Upper lobe of right lung (tissue), 1 donor: ENCODE measurements at regions not wholly inside any gene's neighbourhood (a gene's known extent, or its start where the extent isn't known, plus 50 kb on each side); places are given as distances from the start of the nearest gene placed in this dataset.

Source experiments
- ATAC-seq: fragments of 200-7000 bp; cut with Tn5 transposase; one replicate; pipeline ENCODE4 v1.9.1; 2020; ENCODE audit warnings: mild to moderate bottlenecking, moderate library complexity
- DNase-seq: peaks from one replicate; pipeline ENCODE4 v3.0.0-alpha.2; 2020
- H3K27ac ChIP-seq: fragments of 200-600 bp; one replicate; pipeline ENCODE4 v1.8.0; 2022
- H3K27me3 ChIP-seq: fragments of 200-600 bp; one replicate; pipeline ENCODE4 v1.8.0; 2022; ENCODE audit warnings: mild to moderate bottlenecking
- H3K36me3 ChIP-seq: fragments of 200-600 bp; one replicate; pipeline ENCODE4 v1.8.0; 2022
- H3K4me1 ChIP-seq: fragments of 200-600 bp; one replicate; pipeline ENCODE4 v1.8.0; 2022
- H3K4me3 ChIP-seq: fragments of 200-600 bp; one replicate; pipeline ENCODE4 v1.8.0; 2022; ENCODE audit warnings: mild to moderate bottlenecking
- H3K9me3 ChIP-seq: fragments of 200-600 bp; one replicate; pipeline ENCODE4 v1.8.0; 2022
- CTCF ChIP-seq: fragments of 200-600 bp; IDR thresholded peaks from one replicate; pipeline ENCODE4 v1.8.0; 2022; ENCODE audit warnings: antibody characterized with exemption
- intact Hi-C: fragments of 100-400 bp; cut with DNase I; formaldehyde crosslinking; loops from one replicate; pipeline ENCODE4 v1.11.0; 2022
- donor health status: DM: no; HTN: yes; CAD: no; lungs with severe emphysema.

GRCh38 chr6:101222007-101222406 is 171.5 kb upstream of the GRIK2 start:
- Histone ChIP-seq H3K4me3 (no peak overlapping the region), H3K27me3 (no peaks in the 10 kb centered on the region), H3K27ac (no peak overlapping the region), H3K4me1 (no peaks in the 10 kb centered on the region), H3K9me3 (no peaks in the 10 kb centered on the region), H3K36me3 (no peaks in the 10 kb centered on the region)
- DNase-seq (no peak), ATAC-seq (no peak)
- no peak for TF ChIP-seq CTCF
- intact Hi-C loops, result no loop called here

GRCh38 chr6:101224751-101225150 is 168.8 kb upstream of the GRIK2 start:
- Histone ChIP-seq H3K4me3 (no peak overlapping the region), H3K36me3 (no peaks in the 10 kb centered on the region), H3K27ac (no peak overlapping the region), H3K9me3 (no peaks in the 10 kb centered on the region), H3K27me3 (no peaks in the 10 kb centered on the region), H3K4me1 (no peaks in the 10 kb centered on the region)
- intact Hi-C loops, result no loop called here
- TF ChIP-seq CTCF, result no peak
- no peak for ATAC-seq
- DNase-seq, result no peak

- no peaks in the 10 kb centered on the region for H3K36me3 ChIP-seq
- ATAC-seq (no peak), DNase-seq (no peak)
- intact Hi-C loops, result no loop called here
- no peak for TF ChIP-seq CTCF
- H3K9me3 ChIP-seq, result no peaks in the 10 kb centered on the region
- no peak overlapping the region for H3K4me3 ChIP-seq
- no peak overlapping the region for H3K27ac ChIP-seq
- H3K27me3 ChIP-seq, result no peaks in the 10 kb centered on the region
- H3K4me1 ChIP-seq, result no peaks in the 10 kb centered on the region
Observed at GRCh38 chr6:101226677-101227135, 166.8 kb upstream of the GRIK2 start.

GRCh38 chr6:101230866-101231265 is 162.6 kb upstream of the GRIK2 start:
- intact Hi-C loops, result no loop called here
- Histone ChIP-seq H3K27me3 (no peaks in the 10 kb centered on the region), H3K27ac (no peak overlapping the region), H3K4me1 (no peaks in the 10 kb centered on the region), H3K4me3 (no peak overlapping the region), H3K36me3 (no peaks in the 10 kb centered on the region), H3K9me3 (no peaks in the 10 kb centered on the region)
- no peak for ATAC-seq
- TF ChIP-seq CTCF, result no peak
- DNase-seq, result no peak

GRCh38 chr6:101231606-101232235 is 161.8 kb upstream of the GRIK2 start:
- intact Hi-C loops, result no loop called here

More at GRCh38 chr6:101231606-101232235, 161.8 kb upstream of the GRIK2 start:
- no peak for TF ChIP-seq CTCF
- ATAC-seq (no peak), DNase-seq (no peak)
- H3K4me3 ChIP-seq, result no peak overlapping the region
- H3K27me3 ChIP-seq, result no peaks in the 10 kb centered on the region
- no peaks in the 10 kb centered on the region for H3K9me3 ChIP-seq
- H3K27ac ChIP-seq, result no peak overlapping the region
- no peaks in the 10 kb centered on the region for H3K4me1 ChIP-seq
- H3K36me3 ChIP-seq, result no peaks in the 10 kb centered on the region
